ENCODE measurements at regions not wholly inside any gene's neighbourhood (a gene's known extent, or its start where the extent isn't known, plus 50 kb on each side); places are given as distances from the start of the nearest gene placed in this dataset.

- H2AFZ ChIP-seq: peak overlapping the region; percentile 69; the same call in 1 of the 2 replicates
- H3K27me3 ChIP-seq (ENCODE audit: insufficient read depth): no peaks in the 10 kb centered on the region
- H3K4me3 Mint-ChIP-seq: no peak overlapping the region
- H3K4me3 ChIP-seq: no peak overlapping the region
- no peaks in the 10 kb centered on the region for H3K36me3 ChIP-seq (ENCODE audit: insufficient read depth)
- H3K27ac Mint-ChIP-seq: no peak overlapping the region
- H3K27ac ChIP-seq (ENCODE audit: low read depth): no peak overlapping the region
- H3K79me2 ChIP-seq (replicated peaks; ENCODE audit: insufficient read depth): no peaks in the 10 kb centered on the region
- no peak for TF ChIP-seq POLR2AphosphoS5 (IDR thresholded peaks at IDR 0.05; ENCODE audit: low read depth)
- TF ChIP-seq, protein P1, sequence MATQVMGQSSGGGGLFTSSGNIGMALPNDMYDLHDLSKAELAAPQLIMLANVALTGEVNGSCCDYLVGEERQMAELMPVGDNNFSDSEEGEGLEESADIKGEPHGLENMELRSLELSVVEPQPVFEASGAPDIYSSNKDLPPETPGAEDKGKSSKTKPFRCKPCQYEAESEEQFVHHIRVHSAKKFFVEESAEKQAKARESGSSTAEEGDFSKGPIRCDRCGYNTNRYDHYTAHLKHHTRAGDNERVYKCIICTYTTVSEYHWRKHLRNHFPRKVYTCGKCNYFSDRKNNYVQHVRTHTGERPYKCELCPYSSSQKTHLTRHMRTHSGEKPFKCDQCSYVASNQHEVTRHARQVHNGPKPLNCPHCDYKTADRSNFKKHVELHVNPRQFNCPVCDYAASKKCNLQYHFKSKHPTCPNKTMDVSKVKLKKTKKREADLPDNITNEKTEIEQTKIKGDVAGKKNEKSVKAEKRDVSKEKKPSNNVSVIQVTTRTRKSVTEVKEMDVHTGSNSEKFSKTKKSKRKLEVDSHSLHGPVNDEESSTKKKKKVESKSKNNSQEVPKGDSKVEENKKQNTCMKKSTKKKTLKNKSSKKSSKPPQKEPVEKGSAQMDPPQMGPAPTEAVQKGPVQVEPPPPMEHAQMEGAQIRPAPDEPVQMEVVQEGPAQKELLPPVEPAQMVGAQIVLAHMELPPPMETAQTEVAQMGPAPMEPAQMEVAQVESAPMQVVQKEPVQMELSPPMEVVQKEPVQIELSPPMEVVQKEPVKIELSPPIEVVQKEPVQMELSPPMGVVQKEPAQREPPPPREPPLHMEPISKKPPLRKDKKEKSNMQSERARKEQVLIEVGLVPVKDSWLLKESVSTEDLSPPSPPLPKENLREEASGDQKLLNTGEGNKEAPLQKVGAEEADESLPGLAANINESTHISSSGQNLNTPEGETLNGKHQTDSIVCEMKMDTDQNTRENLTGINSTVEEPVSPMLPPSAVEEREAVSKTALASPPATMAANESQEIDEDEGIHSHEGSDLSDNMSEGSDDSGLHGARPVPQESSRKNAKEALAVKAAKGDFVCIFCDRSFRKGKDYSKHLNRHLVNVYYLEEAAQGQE (IDR thresholded peaks at IDR 0.05; ENCODE audit: unreplicated experiment): no peak
- TF ChIP-seq, protein P2, sequence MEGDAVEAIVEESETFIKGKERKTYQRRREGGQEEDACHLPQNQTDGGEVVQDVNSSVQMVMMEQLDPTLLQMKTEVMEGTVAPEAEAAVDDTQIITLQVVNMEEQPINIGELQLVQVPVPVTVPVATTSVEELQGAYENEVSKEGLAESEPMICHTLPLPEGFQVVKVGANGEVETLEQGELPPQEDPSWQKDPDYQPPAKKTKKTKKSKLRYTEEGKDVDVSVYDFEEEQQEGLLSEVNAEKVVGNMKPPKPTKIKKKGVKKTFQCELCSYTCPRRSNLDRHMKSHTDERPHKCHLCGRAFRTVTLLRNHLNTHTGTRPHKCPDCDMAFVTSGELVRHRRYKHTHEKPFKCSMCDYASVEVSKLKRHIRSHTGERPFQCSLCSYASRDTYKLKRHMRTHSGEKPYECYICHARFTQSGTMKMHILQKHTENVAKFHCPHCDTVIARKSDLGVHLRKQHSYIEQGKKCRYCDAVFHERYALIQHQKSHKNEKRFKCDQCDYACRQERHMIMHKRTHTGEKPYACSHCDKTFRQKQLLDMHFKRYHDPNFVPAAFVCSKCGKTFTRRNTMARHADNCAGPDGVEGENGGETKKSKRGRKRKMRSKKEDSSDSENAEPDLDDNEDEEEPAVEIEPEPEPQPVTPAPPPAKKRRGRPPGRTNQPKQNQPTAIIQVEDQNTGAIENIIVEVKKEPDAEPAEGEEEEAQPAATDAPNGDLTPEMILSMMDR (conservative IDR thresholded peaks at IDR 0.05; ENCODE audit: low read depth in 2 of 2): no peak
- no peaks in the 10 kb centered on the region for H3K4me1 ChIP-seq (ENCODE audit: insufficient read depth)
- no peaks in the 10 kb centered on the region for H4K20me1 ChIP-seq (replicated peaks; ENCODE audit: insufficient read depth)
- H3K27me3 Mint-ChIP-seq (ENCODE audit: insufficient read depth, low read depth, poor library complexity): no peaks in the 10 kb centered on the region
- H3F3A ChIP-seq (replicated peaks; ENCODE audit: low read depth): no peaks in the 10 kb centered on the region
- no peak for ATAC-seq
- peaks cover 18% of the 10 kb centered on the region; the same call in 1 of the 2 replicates for H3K9me2 ChIP-seq (ENCODE audit: insufficient read depth)
- peaks cover 5% of the 10 kb centered on the region; the same call in 2 of the 3 replicates for H3K4me1 Mint-ChIP-seq
- DNase-seq (ENCODE audit: low spot score): no peak
- H3K36me3 Mint-ChIP-seq (ENCODE audit: low read depth): no peaks in the 10 kb centered on the region
- H3K4me2 ChIP-seq: no peak overlapping the region
- peaks cover 6% of the 10 kb centered on the region; the same call in 1 of the 3 replicates for H3K9me3 Mint-ChIP-seq
Observed at GRCh38 chr3:72193771-72194430, 409.0 kb upstream of the PROK2 start.

GRCh38 chr3:72192572-72192971 is 407.6 kb upstream of the PROK2 start:
- H3K4me1 ChIP-seq (ENCODE audit: insufficient read depth): no peaks in the 10 kb centered on the region
- DNase-seq (ENCODE audit: low spot score): no peak
- no peak for ATAC-seq
- no peak overlapping the region for H3K4me3 ChIP-seq
- H3K27me3 Mint-ChIP-seq (ENCODE audit: insufficient read depth, low read depth, poor library complexity): no peaks in the 10 kb centered on the region
- H4K20me1 ChIP-seq (replicated peaks; ENCODE audit: insufficient read depth): no peaks in the 10 kb centered on the region
- H3K36me3 Mint-ChIP-seq (ENCODE audit: low read depth): no peaks in the 10 kb centered on the region
- H3K4me3 Mint-ChIP-seq: no peak overlapping the region
- no peaks in the 10 kb centered on the region for H3K79me2 ChIP-seq (replicated peaks; ENCODE audit: insufficient read depth)
- H3K4me2 ChIP-seq: no peak overlapping the region
- H2AFZ ChIP-seq: no peak overlapping the region
- no peaks in the 10 kb centered on the region for H3K36me3 ChIP-seq (ENCODE audit: insufficient read depth)
- peaks cover 5% of the 10 kb centered on the region; the same call in 2 of the 3 replicates for H3K4me1 Mint-ChIP-seq
- H3F3A ChIP-seq (replicated peaks; ENCODE audit: low read depth): no peaks in the 10 kb centered on the region
- H3K27ac ChIP-seq (ENCODE audit: low read depth): no peak overlapping the region
- H3K9me2 ChIP-seq (ENCODE audit: insufficient read depth): peaks cover 18% of the 10 kb centered on the region; the same call in 1 of the 2 replicates
- H3K27ac Mint-ChIP-seq: no peak overlapping the region
- TF ChIP-seq ZNF331 (CRISPR knock-in tag; IDR thresholded peaks at IDR 0.05; ENCODE audit: low read depth) (peak; percentile 86), CREB1 (CRISPR knock-in tag; IDR thresholded peaks at IDR 0.05; ENCODE audit: low read depth) (no peak), ZNF114 (CRISPR knock-in tag; IDR thresholded peaks at IDR 0.05) (no peak), EZH2phosphoT487 (IDR thresholded peaks at IDR 0.05; ENCODE audit: unreplicated experiment) (no peak)
- peaks cover 4% of the 10 kb centered on the region; the same call in 1 of the 3 replicates for H3K9me3 Mint-ChIP-seq
- H3K27me3 ChIP-seq (ENCODE audit: insufficient read depth): no peaks in the 10 kb centered on the region
